ENCODE measurements at regions not wholly inside any gene's neighbourhood (a gene's known extent, or its start where the extent isn't known, plus 50 kb on each side); places are given as distances from the start of the nearest gene placed in this dataset.

GRCh38 chr18:41537666-41538065 is 417.4 kb upstream of the PIK3C3 start:
- no peak for DNase-seq

GRCh38 chr18:41532344-41533086 is 422.5 kb upstream of the PIK3C3 start:
- DNase-seq, result no peak

GRCh38 chr18:41530970-41531369 is 424.1 kb upstream of the PIK3C3 start:
- no peak for DNase-seq

GRCh38 chr18:41529093-41529492 is 425.9 kb upstream of the PIK3C3 start:
- DNase-seq, result no peak

GRCh38 chr18:41526054-41526453 is 429.0 kb upstream of the PIK3C3 start:
- no peak for DNase-seq

GRCh38 chr18:41524674-41525470 is 430.2 kb upstream of the PIK3C3 start:
- DNase-seq, result no peak

- no peak for DNase-seq
Observed at GRCh38 chr18:41517142-41517541, 437.9 kb upstream of the PIK3C3 start.

- DNase-seq, result no peak
Observed at GRCh38 chr18:41513438-41513837, 441.6 kb upstream of the PIK3C3 start.

GRCh38 chr18:41504316-41504715 is 450.7 kb upstream of the PIK3C3 start:
- no peak for DNase-seq

- no peak for DNase-seq
Observed at GRCh38 chr18:41501848-41502247, 453.2 kb upstream of the PIK3C3 start.

GRCh38 chr18:41499345-41499744 is 455.7 kb upstream of the PIK3C3 start:
- DNase-seq, result no peak

GRCh38 chr18:41490861-41491260 is 464.2 kb upstream of the PIK3C3 start:
- no peak for DNase-seq

- DNase-seq, result no peak
Observed at GRCh38 chr18:41486575-41486974, 468.5 kb upstream of the PIK3C3 start.

GRCh38 chr18:41484069-41484468 is 471.0 kb upstream of the PIK3C3 start:
- DNase-seq, result no peak

- DNase-seq, result no peak
Observed at GRCh38 chr18:41482501-41482900, 472.5 kb upstream of the PIK3C3 start.

GRCh38 chr18:41466436-41467160 is 488.4 kb upstream of the PIK3C3 start:
- DNase-seq, result no peak

- no peak for DNase-seq
Observed at GRCh38 chr18:41465386-41465785, 489.6 kb upstream of the PIK3C3 start.

- no peak for DNase-seq
Observed at GRCh38 chr18:41464278-41464677, 490.8 kb upstream of the PIK3C3 start.

GRCh38 chr18:41462946-41463345 is 492.1 kb upstream of the PIK3C3 start:
- no peak for DNase-seq

GRCh38 chr18:41461114-41461513 is 493.9 kb upstream of the PIK3C3 start:
- no peak for DNase-seq

GRCh38 chr18:41459656-41460055 is 495.4 kb upstream of the PIK3C3 start:
- no peak for DNase-seq

- DNase-seq, result no peak
Observed at GRCh38 chr18:41458376-41458775, 496.7 kb upstream of the PIK3C3 start.

- no peak for DNase-seq
Observed at GRCh38 chr18:41457765-41458326, 497.2 kb upstream of the PIK3C3 start.
